Smooth muscle cell of the brain vasculature (primary cell): ENCODE measurements at regions not wholly inside any gene's neighbourhood (a gene's known extent, or its start where the extent isn't known, plus 50 kb on each side); places are given as distances from the start of the nearest gene placed in this dataset.
A peak's percentile ranks its signal among the peaks of the same experiment; 100 is the strongest.
"Not testable (repeated sequence)": the region's sequence is repeated elsewhere in the genome, so short reads cannot be mapped to it uniquely, and the experiment has no call there.

Source experiments
- DNase-seq: peaks from one replicate; pipeline ENCODE4 v3.0.0-alpha.2; 2012; ENCODE audit warnings: low read depth, low spot score

DNA sequence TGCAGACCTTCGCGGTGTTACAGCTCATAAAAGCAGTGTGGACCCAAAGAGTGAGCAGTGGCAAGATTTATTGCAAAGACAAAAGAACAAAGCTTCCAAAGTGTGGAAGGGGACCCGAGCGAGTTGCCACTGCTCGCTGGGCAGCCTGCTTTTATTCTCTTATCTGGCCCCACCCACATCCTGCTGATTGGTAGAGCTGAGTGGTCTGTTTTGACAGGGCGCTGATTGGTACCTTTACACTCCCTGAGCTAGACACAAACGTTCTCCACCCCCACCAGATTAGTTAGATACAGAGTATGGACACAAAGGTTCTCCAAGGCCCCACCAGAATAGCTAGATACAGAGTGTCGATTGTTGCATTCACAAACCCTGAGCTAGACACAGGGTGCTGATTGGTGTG lies 156.2 kb upstream of the GIMD1 start:
- DNase-seq, result not testable (repeated sequence)

DNA sequence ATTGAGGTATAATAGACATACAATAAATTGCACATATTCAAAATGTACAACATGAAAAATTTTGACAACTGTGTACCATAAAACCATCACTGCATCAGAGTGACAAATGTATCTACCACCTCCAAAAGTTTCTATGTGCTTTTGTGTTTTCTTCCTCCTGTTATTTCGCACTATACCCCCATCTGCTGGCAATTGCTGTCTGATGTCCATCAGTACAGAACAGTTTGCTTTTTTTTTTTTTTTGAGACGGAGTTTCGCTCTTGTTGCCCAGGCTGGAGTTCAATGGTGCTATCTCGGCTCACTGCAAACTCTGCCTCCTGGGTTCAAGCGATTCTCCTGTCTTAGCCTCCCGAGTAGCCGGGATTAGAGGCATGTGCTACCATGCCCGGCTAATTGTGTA lies 154.3 kb upstream of the GIMD1 start:
- no peak for DNase-seq

DNA sequence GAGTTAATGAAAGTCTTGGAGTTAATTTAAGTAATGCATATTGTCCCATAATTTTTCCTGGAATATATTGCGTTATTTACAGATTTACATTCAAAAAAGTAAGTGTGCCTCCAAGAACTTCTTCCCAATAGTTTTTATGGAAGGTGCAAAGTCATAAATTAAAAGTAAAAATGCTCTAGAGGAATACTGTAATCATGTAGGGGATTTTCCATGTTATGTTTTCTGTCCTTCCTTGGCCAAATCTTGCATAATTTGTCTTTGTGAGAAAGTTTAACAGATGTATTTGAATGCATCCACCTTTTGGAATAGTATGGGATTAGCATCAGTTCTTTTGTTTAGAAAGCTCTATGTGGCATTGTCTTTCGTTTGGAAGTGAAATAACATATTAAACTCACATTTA lies 144.1 kb upstream of the GIMD1 start:
- no peak for DNase-seq

DNA sequence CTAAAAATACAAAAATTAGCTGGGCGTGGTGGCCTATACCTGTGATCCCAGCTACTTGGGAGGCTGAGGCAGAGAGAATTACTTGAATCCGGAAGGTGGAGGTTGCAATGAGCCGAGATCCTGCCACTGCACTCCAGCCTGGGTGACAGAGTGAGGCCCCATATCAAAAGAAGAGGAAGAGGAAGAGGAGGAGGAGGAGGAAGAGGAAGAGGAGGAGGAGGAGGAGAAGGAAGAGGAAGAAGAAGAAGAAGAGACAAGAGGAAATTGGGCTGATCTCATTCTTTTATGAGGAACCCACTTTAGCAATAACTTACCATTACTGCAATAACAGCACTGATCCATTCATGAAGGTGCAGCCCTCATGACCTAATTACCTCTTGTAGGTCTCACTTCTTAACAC lies 138.9 kb upstream of the GIMD1 start:
- no peak for DNase-seq

DNA sequence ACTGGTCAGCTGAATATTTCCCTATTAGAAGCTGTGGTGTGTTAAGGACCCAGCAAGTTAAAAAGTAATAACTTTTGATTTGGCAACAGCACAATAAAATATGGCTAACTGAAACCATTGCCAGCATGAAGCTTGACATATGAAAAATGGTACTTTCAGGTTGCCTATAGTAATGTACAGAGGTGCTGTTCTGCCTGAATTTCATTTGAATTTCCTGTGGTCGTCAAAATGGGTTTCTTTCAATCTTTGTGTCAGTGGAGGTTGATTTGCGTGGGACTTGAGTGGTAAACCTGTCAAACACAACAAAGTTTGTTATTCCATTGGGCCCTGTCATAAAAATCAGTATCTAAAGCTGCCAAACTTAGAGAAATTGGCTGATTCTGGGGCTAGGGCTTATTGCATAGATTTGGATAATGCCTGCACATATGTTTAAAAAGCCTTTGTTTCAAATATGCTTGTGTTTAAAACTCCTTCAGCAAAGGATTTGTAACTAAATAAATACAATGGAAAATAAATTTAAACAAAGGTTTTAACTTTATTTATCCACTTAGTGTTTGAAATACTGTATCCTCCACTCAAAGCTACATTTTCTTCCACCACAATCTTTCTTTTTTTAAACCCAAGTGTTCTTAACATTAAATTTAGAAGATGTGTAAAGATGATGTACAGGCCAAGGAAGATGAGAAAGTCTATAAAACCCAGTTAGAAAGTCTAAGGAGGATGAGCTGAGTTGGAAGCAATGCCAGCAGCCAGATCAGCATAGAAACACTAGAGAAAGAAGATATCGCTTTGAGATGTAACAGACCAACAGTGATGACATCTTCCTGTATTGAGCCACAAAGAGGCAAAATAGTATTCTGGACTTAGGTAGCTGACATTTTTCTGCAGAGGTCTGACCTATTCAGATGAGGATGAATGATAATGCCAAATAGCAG lies 134.8 kb upstream of the GIMD1 start:
- DNase-seq, result no peak

DNA sequence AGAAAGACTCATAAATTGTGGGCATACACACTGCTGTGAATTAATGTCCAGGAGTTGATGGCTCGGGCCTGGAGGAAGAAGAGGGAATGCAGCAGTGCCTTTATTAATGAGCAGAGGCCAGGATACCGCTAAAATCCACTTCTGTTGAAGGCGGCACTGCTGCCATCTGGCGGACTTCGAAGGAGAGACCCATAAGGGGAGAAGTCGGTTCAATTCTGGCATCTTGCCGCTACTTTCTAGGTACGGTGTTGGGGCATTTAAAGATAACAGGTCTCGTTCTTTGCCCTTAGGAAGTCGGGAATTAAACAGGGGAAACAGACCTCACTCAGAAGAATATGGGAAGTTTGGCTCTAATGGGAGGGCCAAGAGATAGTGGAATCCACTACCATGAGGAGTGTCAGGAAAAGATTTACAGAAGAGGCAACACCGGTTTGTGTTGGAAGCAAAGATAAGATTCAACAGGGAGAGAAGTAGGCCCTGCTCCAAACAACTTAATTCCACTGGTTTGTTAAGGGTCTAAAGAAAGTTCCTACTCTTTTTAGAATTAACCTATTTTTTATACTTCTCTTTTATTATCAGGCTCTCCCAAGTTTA lies 133.6 kb upstream of the GIMD1 start:
- DNase-seq, result peak; percentile 44

DNA sequence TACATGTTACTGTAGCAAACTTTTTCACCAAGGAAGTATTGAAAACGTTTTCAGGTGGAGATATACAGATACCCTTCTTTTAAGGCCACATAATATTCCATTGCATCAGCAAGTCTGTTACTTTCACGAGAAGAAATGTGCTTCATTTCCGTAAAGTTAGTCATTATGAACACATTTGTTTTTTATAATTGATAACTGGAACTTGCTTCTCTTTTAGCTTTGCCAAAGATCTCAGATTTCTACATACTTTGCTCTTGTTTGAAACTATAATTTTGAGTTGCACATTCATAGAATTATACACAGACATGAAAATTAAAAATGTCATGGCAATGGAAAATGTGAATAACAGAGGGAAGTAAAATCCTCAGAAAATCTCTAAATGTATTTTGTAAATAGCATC lies 128.7 kb upstream of the GIMD1 start:
- DNase-seq, result no peak

DNA sequence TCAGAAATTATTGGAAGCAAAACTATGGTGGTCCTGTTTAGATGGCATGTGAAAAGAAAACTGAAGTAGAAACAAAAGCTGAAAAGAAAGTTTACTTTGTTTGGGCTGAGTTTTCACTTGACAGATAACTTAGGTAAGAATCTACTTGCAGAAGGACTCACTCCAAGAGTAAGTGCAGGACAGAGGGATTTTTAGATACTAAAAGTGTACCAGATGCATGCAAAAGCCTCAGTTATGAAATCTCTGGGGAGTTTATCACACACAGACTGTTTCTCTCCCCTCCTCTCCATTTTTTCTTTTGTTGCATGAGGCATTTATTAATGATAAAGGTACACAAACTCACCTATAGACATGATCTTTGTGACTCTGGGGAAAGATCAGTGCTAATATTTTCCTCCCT lies 127.5 kb upstream of the GIMD1 start:
- DNase-seq, result no peak

DNA sequence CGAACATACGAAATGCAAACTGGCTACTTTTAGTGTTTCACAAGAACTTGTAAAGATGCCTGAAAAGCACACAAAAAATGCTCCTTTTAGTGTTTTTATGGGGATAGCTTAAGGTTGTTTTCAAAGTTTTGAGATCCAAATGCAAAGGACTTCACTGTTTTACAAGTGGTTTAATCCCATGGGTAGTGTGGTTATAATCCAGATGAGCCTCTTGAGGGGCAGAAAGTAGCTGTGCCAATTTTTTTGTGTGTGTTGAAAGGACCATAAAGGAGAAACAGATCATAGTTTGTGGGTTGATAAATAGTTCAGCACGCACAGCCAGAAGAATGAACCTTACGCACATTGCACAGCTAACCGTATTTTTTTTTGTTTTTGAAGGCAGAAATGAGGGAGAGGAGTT lies 126.9 kb upstream of the GIMD1 start:
- no peak for DNase-seq

DNA sequence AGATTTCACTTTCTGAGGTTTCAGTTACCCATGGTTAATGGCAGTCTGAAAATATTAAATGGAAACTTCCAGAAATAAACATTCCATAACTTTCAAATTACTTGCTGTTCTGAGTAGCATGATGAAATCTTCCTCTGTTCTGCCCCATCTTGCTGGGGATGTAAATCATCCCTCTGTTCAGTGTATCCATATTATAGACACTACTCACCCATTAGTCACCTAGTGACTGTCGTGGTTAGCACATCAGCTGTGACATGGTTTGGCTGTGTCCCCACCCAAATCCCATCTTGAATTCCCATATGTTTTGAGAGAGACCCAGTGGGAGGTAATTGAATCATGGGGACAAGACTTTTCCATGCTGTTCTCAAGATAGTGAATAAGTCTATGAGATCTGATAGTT lies 125.5 kb upstream of the GIMD1 start:
- no peak for DNase-seq

DNA sequence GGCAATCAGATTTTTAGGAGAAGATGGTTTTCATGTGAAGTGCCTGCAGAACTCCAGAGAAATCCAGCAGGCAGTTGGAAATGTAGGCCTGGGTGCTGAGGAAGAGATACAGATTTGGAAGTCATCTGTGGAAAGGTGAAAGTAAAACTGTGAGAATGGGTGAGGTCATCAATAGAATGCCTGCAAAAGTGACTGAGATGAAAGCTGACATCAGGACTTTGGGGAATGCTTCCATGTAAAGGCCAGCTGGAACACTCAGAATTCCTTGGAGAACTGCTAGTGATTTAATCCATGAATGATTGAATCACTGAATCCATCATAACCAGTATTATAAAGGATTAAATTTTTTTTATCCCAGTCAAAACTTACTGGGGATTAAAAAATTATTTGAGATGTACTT lies 124.5 kb upstream of the GIMD1 start:
- no peak for DNase-seq

DNA sequence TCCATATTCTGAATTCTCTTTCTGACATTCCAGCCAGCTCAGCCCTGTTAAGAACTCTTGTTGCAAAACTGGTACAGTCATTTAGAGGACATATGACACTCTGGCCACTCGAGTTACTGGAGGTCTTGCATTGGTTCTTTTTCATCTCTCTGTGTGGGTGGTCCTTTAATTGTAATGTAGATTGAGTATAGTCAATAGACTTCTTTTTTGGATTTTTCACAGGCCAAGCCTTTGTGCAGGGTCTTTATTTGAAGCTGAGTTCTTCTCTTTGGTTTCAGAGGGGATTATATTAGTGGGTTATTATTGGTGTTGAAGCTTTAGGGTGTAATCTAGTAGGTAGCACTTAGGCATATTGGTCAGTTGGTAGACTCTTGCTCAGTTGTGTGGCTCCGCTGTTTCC lies 118.0 kb upstream of the GIMD1 start:
- DNase-seq, result no peak

DNA sequence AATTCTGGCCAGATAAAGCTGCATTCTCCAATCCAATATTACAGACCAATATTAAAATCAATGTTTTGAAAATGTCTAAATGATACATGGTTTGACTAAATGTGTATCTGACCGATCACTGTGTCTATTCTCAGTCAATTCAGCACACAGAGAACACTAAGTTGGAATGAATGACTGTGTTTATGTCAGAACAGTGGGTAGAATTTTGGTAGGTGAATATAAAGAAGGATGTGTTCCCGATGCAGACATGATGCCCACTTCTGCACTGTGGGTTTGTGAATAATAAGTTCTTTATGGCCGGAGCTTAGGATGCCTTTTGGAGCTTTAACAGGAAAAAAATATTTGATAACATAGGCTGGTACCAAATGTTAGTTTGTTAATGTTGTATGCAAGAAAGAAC lies 113.2 kb upstream of the GIMD1 start:
- DNase-seq, result no peak

DNA sequence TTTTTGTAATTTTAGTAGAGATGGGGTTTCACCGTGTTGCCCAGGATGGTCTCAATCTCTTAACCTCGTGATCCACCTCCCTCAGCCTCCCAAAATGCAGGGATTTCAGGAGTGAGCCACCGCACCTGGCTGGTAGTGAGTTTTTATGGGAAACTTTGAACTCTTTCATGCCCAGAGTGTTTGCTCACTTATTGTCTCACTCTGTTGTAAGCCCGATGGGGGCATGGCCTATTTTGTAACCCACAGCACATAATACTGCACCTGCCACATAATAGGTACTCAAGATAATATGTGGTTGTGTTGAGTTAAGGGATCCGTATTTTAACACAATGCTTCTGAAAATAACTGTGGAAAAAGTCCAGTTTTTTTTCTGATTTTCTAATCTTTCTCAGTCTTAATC lies 109.6 kb upstream of the GIMD1 start:
- no peak for DNase-seq

DNA sequence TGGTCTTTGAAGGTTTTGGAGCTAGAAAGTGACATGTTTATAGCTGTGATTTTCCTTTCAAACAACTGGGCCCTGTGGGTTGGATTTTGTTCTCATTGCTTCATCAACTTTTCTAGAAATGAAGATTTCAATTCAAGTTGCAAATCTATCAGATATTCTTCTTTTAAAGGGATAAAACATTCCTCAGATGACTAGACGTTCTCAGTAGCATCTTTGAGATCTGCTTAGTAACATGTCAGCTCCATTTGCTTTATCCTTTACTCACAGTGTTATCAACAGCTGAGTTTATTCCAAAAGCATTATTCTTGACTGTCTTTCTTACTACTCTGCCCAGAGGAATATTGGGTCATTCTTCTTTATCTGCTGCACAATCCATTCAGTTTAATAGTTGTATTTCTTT lies 108.2 kb upstream of the GIMD1 start:
- no peak for DNase-seq

DNA sequence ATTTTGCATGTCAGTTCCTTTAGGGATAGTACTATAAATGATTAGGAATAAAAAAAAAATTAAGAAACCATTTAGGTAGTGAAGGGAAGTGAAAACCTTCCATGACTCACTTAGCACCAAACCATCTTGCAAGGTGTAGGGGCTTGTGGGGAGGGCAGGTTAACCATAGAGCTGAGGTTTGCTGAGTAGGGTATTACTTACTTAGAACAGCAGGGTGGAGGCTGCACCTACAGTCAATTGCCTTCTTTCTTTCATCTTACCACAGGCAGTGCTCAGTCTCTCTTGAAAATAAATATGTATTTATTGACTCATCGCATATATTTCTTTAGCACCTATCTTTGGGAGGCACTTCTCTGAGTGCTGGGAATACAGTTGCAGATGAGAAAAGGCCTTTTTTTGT lies 104.9 kb upstream of the GIMD1 start:
- DNase-seq, result no peak

DNA sequence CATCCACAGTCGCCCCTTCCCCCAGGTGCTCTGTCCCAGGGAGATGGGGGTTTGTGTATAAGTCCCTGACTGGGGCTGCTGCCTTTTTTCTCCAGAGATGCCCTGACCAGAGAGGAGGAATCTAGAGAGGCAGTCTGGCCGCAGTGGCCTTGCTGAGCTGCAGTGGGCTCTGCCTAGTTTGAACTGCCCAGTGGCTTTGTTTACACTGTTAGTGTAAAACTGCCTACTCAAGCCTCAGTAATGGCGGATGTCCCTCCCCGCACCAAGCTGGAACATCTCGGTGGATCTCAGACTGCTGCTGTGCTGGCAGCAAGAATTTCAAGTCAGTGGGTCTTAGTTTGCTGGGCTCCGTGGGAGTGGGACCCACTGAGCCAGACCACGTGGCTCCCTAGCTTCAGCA lies 102.6 kb upstream of the GIMD1 start:
- DNase-seq, result no peak

DNA sequence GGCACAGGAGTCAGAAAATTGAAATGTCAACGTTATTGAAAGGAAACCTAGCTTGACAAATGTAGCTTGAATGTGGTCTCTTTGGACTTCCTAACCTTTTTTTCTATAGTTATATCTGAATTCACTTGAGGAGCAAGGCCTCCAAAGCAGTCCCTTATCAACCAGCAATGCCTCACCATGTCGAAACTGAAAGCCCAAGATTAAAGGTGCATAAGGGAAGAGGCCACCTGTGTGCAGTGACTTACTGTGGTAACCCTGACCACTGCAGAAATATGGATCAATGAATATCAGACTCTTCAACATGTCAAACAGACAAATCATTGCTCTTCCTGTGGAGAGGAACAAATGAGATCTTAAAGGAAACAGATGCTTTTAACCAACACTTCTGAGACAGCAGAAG lies 95.0 kb upstream of the GIMD1 start:
- DNase-seq, result no peak

DNA sequence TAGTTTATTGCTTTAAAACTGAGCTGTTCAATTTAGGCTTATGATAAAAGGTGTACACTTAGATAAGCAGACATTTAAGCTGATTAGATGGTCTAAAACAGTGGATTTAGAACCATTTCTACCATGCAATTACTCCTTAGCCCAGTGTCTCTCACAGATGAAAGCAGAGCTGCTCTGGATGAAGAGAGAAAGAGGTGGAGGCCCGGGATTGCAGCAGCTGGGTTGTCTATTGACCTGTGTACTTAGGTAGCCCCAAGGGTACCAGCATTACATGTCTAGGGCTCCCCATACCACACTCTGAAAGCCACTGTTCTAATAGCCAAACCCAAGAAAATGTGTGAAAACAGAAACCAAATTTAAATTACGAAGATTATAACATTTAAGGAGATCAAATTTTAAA lies 86.0 kb upstream of the GIMD1 start:
- DNase-seq, result no peak

DNA sequence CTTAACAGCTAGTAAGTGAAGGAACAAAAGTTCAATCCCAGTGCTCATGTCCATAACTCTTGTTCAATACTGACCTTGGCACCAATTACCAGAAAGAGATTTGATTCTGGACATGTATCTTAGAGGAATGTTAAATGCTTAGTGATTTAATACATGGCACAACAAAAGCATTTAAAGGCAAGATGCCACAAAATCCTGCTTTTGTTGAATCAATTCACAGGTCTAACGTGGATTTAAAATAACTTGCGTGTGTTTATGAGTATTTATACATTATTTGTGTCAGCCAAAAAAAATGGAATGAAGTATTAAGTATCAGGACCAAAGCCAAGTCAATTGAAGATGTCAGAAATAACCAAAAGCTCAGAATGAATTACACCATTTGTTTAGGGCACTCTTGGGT lies 85.4 kb upstream of the GIMD1 start:
- no peak for DNase-seq

DNA sequence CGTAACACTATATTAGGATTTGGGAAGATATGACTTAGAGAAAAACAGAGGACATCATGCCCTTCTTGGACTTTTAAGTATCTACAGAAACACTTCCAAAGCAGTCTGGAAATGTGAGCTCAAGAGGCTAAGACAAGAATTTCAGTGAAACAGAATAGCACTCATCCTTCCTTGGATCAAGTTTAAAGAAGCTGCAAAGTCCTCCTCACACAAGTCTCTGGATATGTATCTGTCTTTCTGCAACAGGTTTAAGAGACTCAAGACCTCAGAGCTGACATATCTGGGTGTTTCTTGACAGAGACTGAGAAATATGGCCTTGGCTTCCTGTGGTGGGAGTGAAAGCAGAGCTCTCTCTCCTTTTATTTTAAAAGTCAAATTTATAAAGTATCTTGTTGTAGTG lies 82.5 kb upstream of the GIMD1 start:
- no peak for DNase-seq

DNA sequence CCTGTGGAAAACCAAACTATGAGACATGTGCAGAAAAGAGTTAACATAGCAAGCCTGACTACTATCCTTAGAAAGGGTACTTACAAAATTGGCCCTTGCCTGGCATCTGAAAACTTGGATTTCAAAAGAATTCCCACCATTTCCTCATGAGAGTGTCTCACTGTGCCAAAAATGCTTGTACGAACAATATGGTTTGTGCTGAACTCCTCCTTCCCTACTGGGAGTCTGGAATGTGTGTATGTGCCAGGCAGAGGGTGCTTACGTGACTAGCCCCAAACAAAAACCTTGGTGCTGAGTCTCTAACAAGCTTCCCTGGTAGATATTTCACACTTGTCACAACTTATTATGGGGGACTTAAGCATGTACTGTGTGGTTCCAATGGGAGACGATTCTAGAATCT lies 81.7 kb upstream of the GIMD1 start:
- no peak for DNase-seq

DNA sequence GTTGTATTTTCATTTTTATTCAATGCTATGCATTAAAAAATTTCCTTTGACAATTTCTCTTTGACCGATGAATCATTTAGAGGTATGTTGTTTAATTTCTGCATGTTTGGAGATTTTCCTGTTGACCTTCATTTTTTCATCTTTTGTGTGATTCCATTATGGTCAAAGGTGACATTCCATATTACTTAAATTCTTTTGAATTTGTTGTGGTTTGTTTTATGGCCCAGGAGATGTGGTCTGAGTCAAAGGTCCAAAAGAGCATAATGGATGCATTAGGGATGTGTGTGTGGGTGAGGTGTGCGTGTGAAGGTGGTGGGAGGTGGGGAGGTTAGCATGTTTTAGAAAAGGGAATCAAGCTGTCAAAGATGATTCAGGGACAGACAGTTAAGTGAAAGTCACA lies 76.0 kb upstream of the GIMD1 start:
- DNase-seq, result no peak

DNA sequence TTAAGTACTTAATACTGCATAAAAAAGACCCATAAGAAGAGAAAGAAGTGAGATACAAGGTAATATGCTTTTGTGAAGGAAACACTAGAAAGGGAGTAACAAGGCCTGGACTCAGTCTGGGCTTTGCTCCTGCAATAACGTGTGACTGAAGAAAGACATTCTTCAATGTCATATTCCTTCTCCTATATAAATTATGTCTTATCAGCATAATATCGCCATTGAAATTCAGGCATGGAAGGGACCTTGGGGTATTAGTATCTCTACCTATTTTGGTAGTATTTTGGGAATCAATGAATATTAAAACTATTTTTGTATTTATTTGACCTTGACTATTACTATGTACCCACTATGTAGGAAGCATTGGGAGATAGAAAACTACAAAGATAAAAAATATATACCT lies 62.2 kb upstream of the GIMD1 start:
- no peak for DNase-seq
